Osteoblast (primary cell): ENCODE measurements at regions not wholly inside any gene's neighbourhood (a gene's known extent, or its start where the extent isn't known, plus 50 kb on each side); places are given as distances from the start of the nearest gene placed in this dataset.

ENCODE experiments used
- DNase-seq: peaks from one replicate; pipeline ENCODE4 v3.0.0; 2011; ENCODE audit warnings: low spot score, mixed read lengths; ENCODE audit not compliant: insufficient read length; ENCODE audit errors: missing footprints
- H2AFZ ChIP-seq: 2 replicates; pipeline ENCODE4 v1.6.0; 2011; ENCODE audit warnings: mild to moderate bottlenecking, low read length
- H3K27ac ChIP-seq: 2 replicates; pipeline ENCODE4 v1.5.1; 2011; ENCODE audit warnings: mild to moderate bottlenecking, low read depth, low read length, moderate library complexity
- H3K27me3 ChIP-seq: 2 replicates; pipeline ENCODE4 v1.6.0; 2012; ENCODE audit warnings: mild to moderate bottlenecking, control low read depth, inconsistent platforms, low read length, moderate library complexity; ENCODE audit not compliant: insufficient read depth
- H3K36me3 ChIP-seq: 2 replicates; pipeline ENCODE4 v1.5.1; 2011; ENCODE audit warnings: mild to moderate bottlenecking, low read length, control low read depth, moderate library complexity; ENCODE audit not compliant: insufficient read depth
- H3K4me1 ChIP-seq: 2 replicates; pipeline ENCODE4 v1.5.1; 2011; ENCODE audit warnings: mild to moderate bottlenecking, low read length, control low read depth, moderate library complexity; ENCODE audit not compliant: insufficient read depth
- H3K4me2 ChIP-seq: 2 replicates; pipeline ENCODE4 v1.6.0; 2011; ENCODE audit warnings: mild to moderate bottlenecking, low read length; ENCODE audit not compliant: insufficient read depth
- H3K4me3 ChIP-seq: fragments of 200-600 bp; sonication (generic); 3 replicates; pipeline ENCODE4 v1.5.1; 2012; ENCODE audit warnings: mild to moderate bottlenecking, low read length, inconsistent platforms; ENCODE audit not compliant: insufficient read depth
- H3K79me2 ChIP-seq: 2 replicates; pipeline ENCODE4 v1.6.0; 2012; ENCODE audit warnings: mild to moderate bottlenecking, low read length, control low read depth, inconsistent platforms; ENCODE audit not compliant: insufficient read depth
- H3K9me3 ChIP-seq: 2 replicates; pipeline ENCODE4 v1.5.1; 2011; ENCODE audit warnings: low read depth, low read length, control low read depth
- H4K20me1 ChIP-seq: 2 replicates; pipeline ENCODE4 v1.6.0; 2012; ENCODE audit warnings: mild to moderate bottlenecking, low read length, control low read depth; ENCODE audit not compliant: insufficient read depth
- TF ChIP-seq, protein P1 (sequence below): IDR thresholded peaks from 2 replicates; pipeline ENCODE4 v1.5.1; 2011; ENCODE audit warnings: mild to moderate bottlenecking, low read depth, low read length, moderate library complexity; ENCODE audit errors: extremely low read depth

DNA sequence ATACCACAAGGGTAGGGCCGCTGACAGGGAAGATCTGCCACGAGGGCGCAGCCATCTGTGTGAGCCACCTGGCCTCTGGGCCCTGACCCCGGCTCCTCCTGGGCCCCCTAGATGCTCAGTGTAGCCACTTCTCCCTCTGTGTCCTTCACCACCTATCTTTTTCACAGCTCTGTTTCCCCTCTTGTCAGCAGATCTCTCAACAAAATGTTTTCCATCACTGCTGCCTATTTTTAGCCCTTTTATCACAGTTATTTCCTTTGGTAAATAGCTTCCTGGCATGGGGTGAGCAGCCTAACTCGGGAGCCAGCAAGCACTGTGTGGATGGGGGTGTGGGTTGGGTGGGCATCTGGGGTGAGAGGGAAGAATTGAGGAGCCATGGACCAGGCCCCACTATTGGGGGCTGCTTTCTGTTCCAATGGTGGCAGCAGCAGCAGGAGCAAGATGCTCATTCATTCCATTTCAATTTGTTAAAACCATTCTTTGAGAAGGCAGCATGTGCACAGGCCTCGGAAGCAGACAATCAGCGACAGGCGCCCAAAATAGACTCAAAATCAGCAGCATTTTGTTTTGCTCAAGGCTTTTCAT, 135.2 kb upstream of the NAV2 start:
- DNase-seq: no peak
- H3K4me3 ChIP-seq: peak overlapping the region; percentile 14

DNA sequence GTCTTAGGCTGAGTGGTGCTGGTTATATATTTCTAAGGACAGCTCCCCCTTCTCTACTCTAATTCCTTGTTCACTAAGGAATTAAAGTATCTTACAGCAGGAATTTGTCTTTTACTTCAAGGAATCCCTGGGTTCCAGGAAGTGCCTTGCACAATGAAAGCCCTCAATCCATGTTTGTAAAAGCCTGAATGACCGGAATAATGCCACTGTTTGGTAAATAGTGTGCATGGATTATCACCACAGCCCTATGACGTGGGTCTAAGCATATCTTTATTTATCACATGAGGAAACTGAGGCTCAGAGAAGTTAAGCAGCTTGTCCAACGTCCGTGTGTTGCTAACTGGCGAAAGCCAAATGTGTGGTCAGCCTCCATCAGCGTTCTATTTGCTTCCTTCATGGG, 135.7 kb upstream of the NAV2 start:
- H3K27ac ChIP-seq: peak overlapping the region; percentile 13
- H2AFZ ChIP-seq: no peak overlapping the region
- no peaks in the 10 kb centered on the region for H3K27me3 ChIP-seq
- H3K36me3 ChIP-seq: no peaks in the 10 kb centered on the region
- H3K4me3 ChIP-seq: peak overlapping the region; percentile 14
- no peak for DNase-seq
- no peak overlapping the region for H3K4me2 ChIP-seq
- no peaks in the 10 kb centered on the region for H3K9me3 ChIP-seq
- H3K4me1 ChIP-seq: peaks cover 25% of the 10 kb centered on the region
- H3K79me2 ChIP-seq: no peaks in the 10 kb centered on the region
- H4K20me1 ChIP-seq: no peaks in the 10 kb centered on the region
- TF ChIP-seq, protein P1, sequence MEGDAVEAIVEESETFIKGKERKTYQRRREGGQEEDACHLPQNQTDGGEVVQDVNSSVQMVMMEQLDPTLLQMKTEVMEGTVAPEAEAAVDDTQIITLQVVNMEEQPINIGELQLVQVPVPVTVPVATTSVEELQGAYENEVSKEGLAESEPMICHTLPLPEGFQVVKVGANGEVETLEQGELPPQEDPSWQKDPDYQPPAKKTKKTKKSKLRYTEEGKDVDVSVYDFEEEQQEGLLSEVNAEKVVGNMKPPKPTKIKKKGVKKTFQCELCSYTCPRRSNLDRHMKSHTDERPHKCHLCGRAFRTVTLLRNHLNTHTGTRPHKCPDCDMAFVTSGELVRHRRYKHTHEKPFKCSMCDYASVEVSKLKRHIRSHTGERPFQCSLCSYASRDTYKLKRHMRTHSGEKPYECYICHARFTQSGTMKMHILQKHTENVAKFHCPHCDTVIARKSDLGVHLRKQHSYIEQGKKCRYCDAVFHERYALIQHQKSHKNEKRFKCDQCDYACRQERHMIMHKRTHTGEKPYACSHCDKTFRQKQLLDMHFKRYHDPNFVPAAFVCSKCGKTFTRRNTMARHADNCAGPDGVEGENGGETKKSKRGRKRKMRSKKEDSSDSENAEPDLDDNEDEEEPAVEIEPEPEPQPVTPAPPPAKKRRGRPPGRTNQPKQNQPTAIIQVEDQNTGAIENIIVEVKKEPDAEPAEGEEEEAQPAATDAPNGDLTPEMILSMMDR: no peak

More for the DNA sequence above, 135.2 kb upstream of the NAV2 start:
- peak overlapping the region; percentile 35 for H2AFZ ChIP-seq
- peak overlapping the region; percentile 70 for H3K4me2 ChIP-seq
- H3K4me1 ChIP-seq: peaks cover 25% of the 10 kb centered on the region
- H3K36me3 ChIP-seq: no peaks in the 10 kb centered on the region
- no peaks in the 10 kb centered on the region for H4K20me1 ChIP-seq
- H3K27ac ChIP-seq: peak overlapping the region; percentile 13
- TF ChIP-seq, protein P1: no peak
- H3K9me3 ChIP-seq: no peaks in the 10 kb centered on the region
- H3K27me3 ChIP-seq: no peaks in the 10 kb centered on the region
- H3K79me2 ChIP-seq: no peaks in the 10 kb centered on the region

DNA sequence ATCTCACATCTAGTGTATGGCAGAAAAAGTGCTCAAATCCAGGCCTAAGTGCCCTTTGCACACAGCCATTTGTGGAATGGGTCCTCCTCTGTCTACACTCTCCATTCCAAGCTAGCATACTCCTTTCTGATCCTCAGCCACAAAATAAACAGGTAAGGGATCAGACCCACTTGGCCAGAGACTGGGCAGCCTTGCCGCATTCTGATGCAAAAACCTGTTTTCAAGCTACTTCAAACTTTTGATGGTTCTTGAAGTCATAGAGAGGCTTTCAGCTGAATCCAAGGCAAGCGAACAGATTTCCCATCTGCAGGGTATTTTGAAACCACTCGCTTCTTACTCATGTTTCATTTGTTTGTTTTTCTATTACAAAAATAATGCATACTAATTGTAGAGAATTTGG, 136.6 kb upstream of the NAV2 start:
- no peak for DNase-seq
- Histone ChIP-seq H3K4me1 (peaks cover 25% of the 10 kb centered on the region), H3K27me3 (no peaks in the 10 kb centered on the region), H3K27ac (no peak overlapping the region), H4K20me1 (no peaks in the 10 kb centered on the region), H2AFZ (no peak overlapping the region), H3K4me3 (no peak overlapping the region), H3K4me2 (no peak overlapping the region), H3K36me3 (no peaks in the 10 kb centered on the region), H3K79me2 (no peaks in the 10 kb centered on the region), H3K9me3 (no peaks in the 10 kb centered on the region)
- TF ChIP-seq, protein P1: no peak

DNA sequence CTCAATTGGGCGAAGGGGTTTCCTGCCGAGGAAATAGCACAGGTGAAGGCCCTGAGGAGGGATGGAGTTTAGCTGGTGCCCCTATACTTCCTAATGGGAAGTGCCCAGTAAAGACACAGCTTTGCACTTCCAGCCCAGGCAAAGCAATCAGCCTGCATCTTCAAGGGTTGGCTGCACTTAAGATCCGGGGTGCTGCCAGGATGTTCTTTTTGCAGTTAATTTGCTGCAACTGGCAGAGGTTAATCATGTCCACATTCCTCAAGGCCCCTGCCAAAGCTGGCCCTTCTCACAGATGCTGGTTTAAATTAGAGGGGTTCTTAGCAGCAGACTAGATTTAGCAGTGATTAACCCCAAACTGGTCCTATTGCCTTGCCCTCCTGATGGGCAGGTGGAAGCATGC, 137.7 kb upstream of the NAV2 start:
- H3K27me3 ChIP-seq: no peaks in the 10 kb centered on the region
- no peak overlapping the region for H3K4me3 ChIP-seq
- H4K20me1 ChIP-seq: no peaks in the 10 kb centered on the region
- no peak overlapping the region for H3K4me2 ChIP-seq
- H3K4me1 ChIP-seq: peaks cover 25% of the 10 kb centered on the region
- no peaks in the 10 kb centered on the region for H3K9me3 ChIP-seq
- DNase-seq: no peak
- no peaks in the 10 kb centered on the region for H3K36me3 ChIP-seq
- no peak overlapping the region for H2AFZ ChIP-seq
- no peak overlapping the region for H3K27ac ChIP-seq
- H3K79me2 ChIP-seq: no peaks in the 10 kb centered on the region
- TF ChIP-seq, protein P1: no peak
